ENCODE measurements at regions not wholly inside any gene's neighbourhood (a gene's known extent, or its start where the extent isn't known, plus 50 kb on each side); places are given as distances from the start of the nearest gene placed in this dataset.

- no peak overlapping the region for H3K23ac ChIP-seq (ENCODE audit: insufficient read length)
- H3K18ac ChIP-seq (ENCODE audit: extremely low read depth, low read length), result no peak overlapping the region
- WGBS, 2 experiments (ENCODE audit: extremely low coverage in 1 of 2, insufficient coverage in 1 of 2, insufficient read length in 1 of 2, insufficient replicate concordance in 2 of 2, low coverage in 1 of 2, low lambda C conversion rate in 2 of 2, missing lambda C conversion rate in 1 of 2), result 91% methylated on average over 9 of the region's 9 CpGs; no CpG with 5 or more reads in 1 of the 2 experiments
- FAIRE-seq, result no peak
- DNase-seq (ENCODE audit: low read depth in 1 of 2, low spot score in 2 of 2), result no peak
- no peak overlapping the region for H2BK15ac ChIP-seq (ENCODE audit: low read length)
- H3K23me2 ChIP-seq (ENCODE audit: low read depth, low read length), result no peaks in the 10 kb centered on the region
- no peaks in the 10 kb centered on the region for H3K27me3 ChIP-seq (replicated peaks in 1 of 4; ENCODE audit: control insufficient read depth in 3 of 4, extremely low read depth in 1 of 4, insufficient read depth in 3 of 4, low read length in 3 of 4)
- H4K8ac ChIP-seq (ENCODE audit: extremely low read depth, insufficient read depth, low read length), result no peak overlapping the region
- H2AK5ac ChIP-seq (ENCODE audit: low read depth, low read length), result no peak overlapping the region
- H3K79me1 ChIP-seq (ENCODE audit: low read depth, low read length), result no peaks in the 10 kb centered on the region
- H2BK120ac ChIP-seq (replicated peaks; ENCODE audit: low read depth, low read length), result no peak overlapping the region
- H3K4ac ChIP-seq (replicated peaks; ENCODE audit: insufficient read length, low read depth, low read length), result no peak overlapping the region
- no peak overlapping the region for H2BK20ac ChIP-seq (ENCODE audit: low read length)
- H3K4me3 ChIP-seq (ENCODE audit: extremely low read depth in 1 of 4, insufficient read depth in 2 of 4, low read depth in 3 of 4, low read length in 4 of 4), result no peak overlapping the region
- H3K9me3 ChIP-seq (ENCODE audit: insufficient read depth in 2 of 2, low read depth in 1 of 2, low read length in 1 of 2), result no peaks in the 10 kb centered on the region
- H3K79me2 ChIP-seq (ENCODE audit: control insufficient read depth in 1 of 2, insufficient read depth in 2 of 2, low read length in 2 of 2), result no peaks in the 10 kb centered on the region
- H2BK12ac ChIP-seq (ENCODE audit: low read depth, low read length), result no peak overlapping the region
- H3K36me3 ChIP-seq (ENCODE audit: control insufficient read depth in 2 of 4, insufficient read depth in 4 of 4, low read length in 3 of 4), result no peaks in the 10 kb centered on the region
- no peak overlapping the region for H3K27ac ChIP-seq (ENCODE audit: low read depth, low read length)
- H2BK5ac ChIP-seq (ENCODE audit: low read depth, low read length), result no peak overlapping the region
- H3K56ac ChIP-seq (replicated peaks; ENCODE audit: insufficient read length, low read depth, low read length), result no peak overlapping the region
- no peaks in the 10 kb centered on the region for H4K20me1 ChIP-seq (replicated peaks in 1 of 2; ENCODE audit: control insufficient read depth in 1 of 2, insufficient read depth in 2 of 2, low read length in 2 of 2)
- H3K4me1 ChIP-seq (replicated peaks in 1 of 4; ENCODE audit: control insufficient read depth in 3 of 4, insufficient read depth in 4 of 4, low read length in 3 of 4), result no peaks in the 10 kb centered on the region; a peak in 1 of 7 replicates
- H4K5ac ChIP-seq (ENCODE audit: insufficient read length, low read depth, low read length), result no peak overlapping the region
- H2AFZ ChIP-seq (ENCODE audit: low read length), result no peak overlapping the region
- no peak overlapping the region for H4K91ac ChIP-seq (replicated peaks; ENCODE audit: insufficient read length, low read length)
- no peak overlapping the region for H3K4me2 ChIP-seq (ENCODE audit: insufficient read depth in 1 of 2, low read depth in 2 of 2, low read length in 2 of 2)
- POLR2A ChIA-PET (ENCODE audit: partially characterized antibody), result no interaction called here
- no peak overlapping the region for H3K9ac ChIP-seq (replicated peaks in 1 of 4; ENCODE audit: extremely low read depth in 1 of 4, low read depth in 3 of 4, low read length in 3 of 4)
- CTCF ChIA-PET (ENCODE audit: partially characterized antibody), result no interaction called here
- no peak overlapping the region for H3K14ac ChIP-seq (ENCODE audit: insufficient read length)
- no peak for TF ChIP-seq TCF12 (IDR thresholded peaks at IDR 0.05; ENCODE audit: low read depth, low read length)
- no peak for TF ChIP-seq CHD1 (IDR thresholded peaks at IDR 0.05; ENCODE audit: low read depth, low read length)
- TF ChIP-seq RFX5 (IDR thresholded peaks at IDR 0.05; ENCODE audit: borderline replicate concordance, low read depth, low read length), result no peak
- no peak for TF ChIP-seq CREB1 (IDR thresholded peaks at IDR 0.05)
- TF ChIP-seq POLR2A (IDR thresholded peaks at IDR 0.05; ENCODE audit: control extremely low read depth in 1 of 2, low read depth in 2 of 2, low read length in 2 of 2), result no peak
- no peak for TF ChIP-seq EZH2 (IDR thresholded peaks at IDR 0.05; ENCODE audit: low read depth, low read length, severe bottlenecking)
- TF ChIP-seq GTF2F1 (IDR thresholded peaks at IDR 0.05; ENCODE audit: borderline replicate concordance, low read depth, low read length), result no peak
- TF ChIP-seq TAF7 (optimal IDR thresholded peaks at IDR 0.05; ENCODE audit: borderline replicate concordance, low read depth, low read length), result no peak
Observed at GRCh38 chr13:109840201-109840892, 54.0 kb upstream of the IRS2 start.

Data from H1 (cell line).